Activated CD8-positive, alpha-beta T cell treated with anti-CD3 and anti-CD28 coated beads for 36 hours (primary cell): ENCODE measurements at regions not wholly inside any gene's neighbourhood (a gene's known extent, or its start where the extent isn't known, plus 50 kb on each side); places are given as distances from the start of the nearest gene placed in this dataset.

Experiments used
- ATAC-seq: fragments of 200-7000 bp; cut with Tn5 transposase; one replicate; pipeline ENCODE4 v1.10.0; 2021; ENCODE audit warnings: mild to moderate bottlenecking, moderate library complexity
- CTCF ChIA-PET: fragments of 350-600 bp; sonication (Branson Sonifier 250); formaldehyde crosslinking; loops from one replicate; lab custom pipeline; 2021; ENCODE audit warnings: antibody characterized with exemption; lab: Charles Lee
- POLR2A ChIA-PET: fragments of 350-600 bp; sonication (Branson Sonifier 250); formaldehyde crosslinking; loops from one replicate; lab custom pipeline; 2021; ENCODE audit warnings: antibody characterized with exemption; lab: Charles Lee
- DNase-seq: peaks from one replicate; pipeline ENCODE4 v3.0.0-alpha.2; 2020
- H3K27ac Mint-ChIP-seq: one replicate; pipeline ENCODE4 v1.8.0; 2021; ENCODE audit warnings: mild to moderate bottlenecking, mixed read lengths
- H3K27me3 Mint-ChIP-seq: one replicate; pipeline ENCODE4 v1.8.0; 2021; ENCODE audit warnings: mixed read lengths
- H3K36me3 Mint-ChIP-seq: one replicate; pipeline ENCODE4 v1.8.0; 2021; ENCODE audit warnings: low read depth, mixed read lengths
- H3K4me1 Mint-ChIP-seq: one replicate; pipeline ENCODE4 v1.8.0; 2021; ENCODE audit warnings: low read depth, mixed read lengths
- H3K4me3 Mint-ChIP-seq: one replicate; pipeline ENCODE4 v1.8.0; 2021; ENCODE audit warnings: mild to moderate bottlenecking, moderate library complexity, mixed read lengths
- H3K9me3 Mint-ChIP-seq: one replicate; pipeline ENCODE4 v1.8.0; 2021; ENCODE audit warnings: mixed read lengths
- intact Hi-C: fragments of 100-400 bp; cut with micrococcal nuclease; formaldehyde crosslinking; loops from one replicate; pipeline ENCODE4 v1.10.0; 2022
- TF ChIP-seq, protein P1 (sequence below): fragments of 200-600 bp; IDR thresholded peaks from one replicate; pipeline ENCODE4 v1.8.0; 2022; ENCODE audit warnings: antibody characterized with exemption, mild to moderate bottlenecking

DNA sequence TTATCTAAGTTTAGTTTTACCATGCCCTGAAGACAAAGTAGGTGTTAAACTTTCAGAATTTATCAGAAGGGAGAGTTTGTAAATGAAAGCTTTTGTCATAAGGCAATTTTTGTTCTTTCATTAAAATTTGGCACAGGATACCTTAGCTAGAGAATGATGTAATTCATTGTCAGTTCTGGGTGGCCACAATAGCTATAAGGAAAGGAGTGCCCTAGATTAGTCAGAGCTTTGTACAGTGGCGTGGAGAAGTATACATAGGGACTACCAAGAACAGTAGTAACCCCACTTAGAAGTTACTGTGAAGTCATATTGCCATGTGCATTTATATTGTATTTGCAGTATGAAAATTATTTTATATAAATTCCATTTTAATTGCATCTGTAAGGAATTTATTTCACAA lies 126.3 kb upstream of the CARD18 start:
- H3K9me3 Mint-ChIP-seq: no peaks in the 10 kb centered on the region
- no peaks in the 10 kb centered on the region for H3K36me3 Mint-ChIP-seq
- H3K4me3 Mint-ChIP-seq: no peak overlapping the region
- CTCF ChIA-PET: no interaction called here
- ATAC-seq (no peak), DNase-seq (no peak)
- intact Hi-C loops: no loop called here
- no peaks in the 10 kb centered on the region for H3K4me1 Mint-ChIP-seq
- TF ChIP-seq, protein P1, sequence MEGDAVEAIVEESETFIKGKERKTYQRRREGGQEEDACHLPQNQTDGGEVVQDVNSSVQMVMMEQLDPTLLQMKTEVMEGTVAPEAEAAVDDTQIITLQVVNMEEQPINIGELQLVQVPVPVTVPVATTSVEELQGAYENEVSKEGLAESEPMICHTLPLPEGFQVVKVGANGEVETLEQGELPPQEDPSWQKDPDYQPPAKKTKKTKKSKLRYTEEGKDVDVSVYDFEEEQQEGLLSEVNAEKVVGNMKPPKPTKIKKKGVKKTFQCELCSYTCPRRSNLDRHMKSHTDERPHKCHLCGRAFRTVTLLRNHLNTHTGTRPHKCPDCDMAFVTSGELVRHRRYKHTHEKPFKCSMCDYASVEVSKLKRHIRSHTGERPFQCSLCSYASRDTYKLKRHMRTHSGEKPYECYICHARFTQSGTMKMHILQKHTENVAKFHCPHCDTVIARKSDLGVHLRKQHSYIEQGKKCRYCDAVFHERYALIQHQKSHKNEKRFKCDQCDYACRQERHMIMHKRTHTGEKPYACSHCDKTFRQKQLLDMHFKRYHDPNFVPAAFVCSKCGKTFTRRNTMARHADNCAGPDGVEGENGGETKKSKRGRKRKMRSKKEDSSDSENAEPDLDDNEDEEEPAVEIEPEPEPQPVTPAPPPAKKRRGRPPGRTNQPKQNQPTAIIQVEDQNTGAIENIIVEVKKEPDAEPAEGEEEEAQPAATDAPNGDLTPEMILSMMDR: no peak
- POLR2A ChIA-PET: no interaction called here
- H3K27me3 Mint-ChIP-seq: peaks cover 7% of the 10 kb centered on the region
- H3K27ac Mint-ChIP-seq: no peak overlapping the region

DNA sequence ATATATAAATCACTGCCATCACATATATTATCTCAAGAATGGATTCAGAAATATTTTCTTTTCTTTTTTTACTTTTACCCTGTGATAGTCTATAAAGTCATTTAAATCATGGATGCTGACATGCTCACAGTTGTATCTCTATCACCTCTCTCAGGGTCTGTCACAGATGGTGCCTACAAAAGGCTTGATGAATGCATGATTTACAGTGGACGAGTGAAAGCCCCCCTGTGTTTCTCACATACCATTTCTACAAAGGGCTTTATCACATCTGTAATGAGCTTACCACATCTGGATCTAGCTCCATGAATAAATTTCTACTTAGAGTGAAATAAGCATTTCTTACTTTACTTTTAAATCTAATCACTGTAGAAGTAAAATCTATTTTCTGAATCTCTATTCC lies 121.4 kb upstream of the CARD18 start:
- ChIA-PET CTCF (no interaction called here), POLR2A (no interaction called here)
- intact Hi-C loops: no loop called here
- H3K27me3 Mint-ChIP-seq: peaks cover 9% of the 10 kb centered on the region
- TF ChIP-seq, protein P1: no peak
- no peak overlapping the region for H3K4me3 Mint-ChIP-seq
- no peaks in the 10 kb centered on the region for H3K4me1 Mint-ChIP-seq
- DNase-seq (no peak), ATAC-seq (no peak)
- H3K27ac Mint-ChIP-seq: no peak overlapping the region
- H3K9me3 Mint-ChIP-seq: no peaks in the 10 kb centered on the region
- no peaks in the 10 kb centered on the region for H3K36me3 Mint-ChIP-seq

DNA sequence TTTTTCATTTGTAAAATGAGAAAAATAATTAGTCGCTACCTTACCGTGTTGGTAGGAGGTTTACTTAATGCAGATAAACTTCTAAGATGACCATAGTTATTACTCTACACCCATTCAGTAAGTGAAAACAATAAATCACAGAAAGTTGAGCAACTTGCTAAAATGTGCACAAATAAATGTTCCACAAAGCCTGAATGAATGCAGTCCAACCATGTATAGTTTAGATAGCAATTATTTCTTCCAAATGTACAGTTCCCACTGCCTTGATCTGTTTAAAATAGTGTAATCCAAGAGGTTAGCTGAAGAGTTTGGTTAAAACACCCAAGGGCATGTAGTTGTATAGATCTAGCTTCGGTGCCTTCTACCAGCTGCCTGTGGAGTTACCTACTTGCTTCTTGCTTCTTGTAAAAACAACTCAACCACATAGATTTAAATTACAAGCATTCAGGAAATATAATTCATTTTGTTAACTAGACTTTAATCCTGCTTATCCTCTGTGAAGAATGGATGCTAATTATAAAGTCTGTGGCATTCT lies 106.3 kb upstream of the CARD18 start:
- Mint-ChIP-seq H3K4me1 (no peaks in the 10 kb centered on the region), H3K9me3 (no peaks in the 10 kb centered on the region), H3K27ac (no peak overlapping the region), H3K27me3 (peaks cover 6% of the 10 kb centered on the region), H3K36me3 (no peaks in the 10 kb centered on the region), H3K4me3 (no peak overlapping the region)
- intact Hi-C loops: no loop called here
- TF ChIP-seq, protein P1: no peak
- POLR2A ChIA-PET: no interaction called here
- CTCF ChIA-PET: no interaction called here
- DNase-seq (no peak), ATAC-seq (no peak)

DNA sequence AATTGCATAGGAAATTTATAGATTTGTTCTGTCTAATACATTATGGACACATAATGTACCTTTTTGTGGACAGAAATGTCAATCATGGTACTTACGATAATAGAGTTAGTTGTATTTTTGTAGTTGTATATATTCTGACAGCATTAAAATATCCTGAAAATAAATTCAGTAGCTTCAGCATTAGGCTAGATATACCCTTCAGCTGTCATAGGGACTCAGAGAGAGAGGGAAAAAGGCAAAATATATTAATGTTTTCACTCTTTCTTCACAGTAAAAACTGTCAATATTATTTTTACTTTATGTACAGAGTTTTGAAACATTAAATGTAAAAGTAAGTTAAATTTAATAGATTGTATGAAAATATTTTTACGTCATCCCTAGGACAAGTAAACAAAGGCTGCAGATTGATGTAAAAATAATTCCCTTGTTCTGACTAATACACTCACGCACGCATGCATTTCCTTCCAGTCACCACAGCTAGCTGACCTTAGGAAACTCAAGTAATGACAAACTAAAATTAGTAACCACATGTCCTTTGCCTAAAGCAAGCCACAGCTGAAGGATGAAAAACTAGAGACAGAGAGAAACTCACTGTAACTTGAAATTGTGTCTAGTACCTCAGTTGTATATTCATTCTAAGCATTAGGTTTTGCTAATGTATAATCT lies 104.7 kb upstream of the CARD18 start:
- Mint-ChIP-seq H3K27me3 (peaks cover 5% of the 10 kb centered on the region), H3K4me1 (no peaks in the 10 kb centered on the region), H3K4me3 (no peak overlapping the region), H3K36me3 (no peaks in the 10 kb centered on the region), H3K27ac (no peak overlapping the region), H3K9me3 (no peaks in the 10 kb centered on the region)
- intact Hi-C loops: no loop called here
- CTCF ChIA-PET: no interaction called here
- POLR2A ChIA-PET: no interaction called here
- ATAC-seq: no peak
- TF ChIP-seq, protein P1: no peak
- DNase-seq: no peak

DNA sequence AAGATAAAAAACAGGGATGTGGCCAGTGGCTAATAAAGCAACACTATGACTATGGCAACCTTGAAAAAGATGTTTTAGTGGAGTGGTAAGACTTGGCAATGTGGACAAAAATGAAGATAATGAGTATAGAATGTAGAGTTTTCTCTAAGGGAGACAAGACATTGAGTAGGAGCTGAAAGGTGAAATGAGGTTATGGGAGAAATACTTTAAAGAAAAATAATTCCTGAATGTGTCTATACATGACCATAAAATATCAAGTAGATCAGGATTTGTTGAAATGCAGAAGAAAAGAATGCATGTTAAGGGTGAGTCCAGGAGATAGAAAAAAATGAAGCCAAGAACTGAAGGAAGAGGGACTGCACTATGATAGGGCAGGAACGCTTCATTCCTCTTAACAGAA lies 101.6 kb upstream of the CARD18 start:
- H3K9me3 Mint-ChIP-seq: no peaks in the 10 kb centered on the region
- CTCF ChIA-PET: no interaction called here

More for the DNA sequence above, 101.6 kb upstream of the CARD18 start:
- no peaks in the 10 kb centered on the region for H3K36me3 Mint-ChIP-seq
- no peaks in the 10 kb centered on the region for H3K4me1 Mint-ChIP-seq
- DNase-seq (no peak), ATAC-seq (no peak)
- intact Hi-C loops: no loop called here
- H3K27ac Mint-ChIP-seq: no peak overlapping the region
- POLR2A ChIA-PET: no interaction called here
- H3K27me3 Mint-ChIP-seq: peaks cover 7% of the 10 kb centered on the region
- no peak overlapping the region for H3K4me3 Mint-ChIP-seq
- TF ChIP-seq, protein P1: no peak
